ENCODE measurements at regions not wholly inside any gene's neighbourhood (a gene's known extent, or its start where the extent isn't known, plus 50 kb on each side); places are given as distances from the start of the nearest gene placed in this dataset.

GRCh38 chr9:96131825-96132224 is 170.2 kb downstream of the HSD17B3 start:
- TF ChIP-seq REST (IDR thresholded peaks at IDR 0.05), result no peak
- TF ChIP-seq CBX8 (IDR thresholded peaks at IDR 0.05), result no peak
- TF ChIP-seq TP53 (CRISPR knock-in tag; IDR thresholded peaks at IDR 0.05), result no peak
- no peak for TF ChIP-seq CTCF (IDR thresholded peaks at IDR 0.05)
- TF ChIP-seq MYC (IDR thresholded peaks at IDR 0.05; ENCODE audit: borderline replicate concordance, low read length), result no peak
- no peak for TF ChIP-seq EP300 (IDR thresholded peaks at IDR 0.05)
- no peak for TF ChIP-seq RFX5 (IDR thresholded peaks at IDR 0.05)
